ENCODE measurements at regions not wholly inside any gene's neighbourhood (a gene's known extent, or its start where the extent isn't known, plus 50 kb on each side); places are given as distances from the start of the nearest gene placed in this dataset.

DNA sequence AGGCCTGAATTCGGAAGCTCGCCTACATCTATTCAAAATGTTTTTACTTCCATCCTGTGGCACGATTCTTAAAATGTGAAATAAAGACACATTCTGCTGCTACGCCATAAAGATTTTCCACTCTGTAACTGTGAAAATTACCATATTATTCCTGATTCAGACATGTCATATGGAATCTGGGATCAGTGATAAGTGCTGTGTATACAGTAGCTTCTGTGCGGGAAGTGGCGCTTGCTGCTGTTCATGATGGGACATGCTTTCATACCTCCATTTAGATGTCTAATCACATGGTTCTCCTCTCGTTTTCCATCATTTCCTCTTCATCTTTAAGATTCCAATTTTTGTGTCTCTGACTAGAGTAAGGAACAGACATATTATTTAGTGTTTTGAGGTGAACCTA, 163.2 kb downstream of the TMEM182 start:
- TF ChIP-seq, protein P1, sequence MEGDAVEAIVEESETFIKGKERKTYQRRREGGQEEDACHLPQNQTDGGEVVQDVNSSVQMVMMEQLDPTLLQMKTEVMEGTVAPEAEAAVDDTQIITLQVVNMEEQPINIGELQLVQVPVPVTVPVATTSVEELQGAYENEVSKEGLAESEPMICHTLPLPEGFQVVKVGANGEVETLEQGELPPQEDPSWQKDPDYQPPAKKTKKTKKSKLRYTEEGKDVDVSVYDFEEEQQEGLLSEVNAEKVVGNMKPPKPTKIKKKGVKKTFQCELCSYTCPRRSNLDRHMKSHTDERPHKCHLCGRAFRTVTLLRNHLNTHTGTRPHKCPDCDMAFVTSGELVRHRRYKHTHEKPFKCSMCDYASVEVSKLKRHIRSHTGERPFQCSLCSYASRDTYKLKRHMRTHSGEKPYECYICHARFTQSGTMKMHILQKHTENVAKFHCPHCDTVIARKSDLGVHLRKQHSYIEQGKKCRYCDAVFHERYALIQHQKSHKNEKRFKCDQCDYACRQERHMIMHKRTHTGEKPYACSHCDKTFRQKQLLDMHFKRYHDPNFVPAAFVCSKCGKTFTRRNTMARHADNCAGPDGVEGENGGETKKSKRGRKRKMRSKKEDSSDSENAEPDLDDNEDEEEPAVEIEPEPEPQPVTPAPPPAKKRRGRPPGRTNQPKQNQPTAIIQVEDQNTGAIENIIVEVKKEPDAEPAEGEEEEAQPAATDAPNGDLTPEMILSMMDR (conservative IDR thresholded peaks at IDR 0.05; ENCODE audit: low read depth in 2 of 2) = no peak
- TF ChIP-seq, protein P2, sequence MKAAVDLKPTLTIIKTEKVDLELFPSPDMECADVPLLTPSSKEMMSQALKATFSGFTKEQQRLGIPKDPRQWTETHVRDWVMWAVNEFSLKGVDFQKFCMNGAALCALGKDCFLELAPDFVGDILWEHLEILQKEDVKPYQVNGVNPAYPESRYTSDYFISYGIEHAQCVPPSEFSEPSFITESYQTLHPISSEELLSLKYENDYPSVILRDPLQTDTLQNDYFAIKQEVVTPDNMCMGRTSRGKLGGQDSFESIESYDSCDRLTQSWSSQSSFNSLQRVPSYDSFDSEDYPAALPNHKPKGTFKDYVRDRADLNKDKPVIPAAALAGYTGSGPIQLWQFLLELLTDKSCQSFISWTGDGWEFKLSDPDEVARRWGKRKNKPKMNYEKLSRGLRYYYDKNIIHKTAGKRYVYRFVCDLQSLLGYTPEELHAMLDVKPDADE (IDR thresholded peaks at IDR 0.05) = no peak
- TF ChIP-seq JUNB (IDR thresholded peaks at IDR 0.05; ENCODE audit: unreplicated experiment) (no peak), EZH2 (IDR thresholded peaks at IDR 0.05; ENCODE audit: low read depth, unreplicated experiment) (no peak)
- TF ChIP-seq, protein P3, sequence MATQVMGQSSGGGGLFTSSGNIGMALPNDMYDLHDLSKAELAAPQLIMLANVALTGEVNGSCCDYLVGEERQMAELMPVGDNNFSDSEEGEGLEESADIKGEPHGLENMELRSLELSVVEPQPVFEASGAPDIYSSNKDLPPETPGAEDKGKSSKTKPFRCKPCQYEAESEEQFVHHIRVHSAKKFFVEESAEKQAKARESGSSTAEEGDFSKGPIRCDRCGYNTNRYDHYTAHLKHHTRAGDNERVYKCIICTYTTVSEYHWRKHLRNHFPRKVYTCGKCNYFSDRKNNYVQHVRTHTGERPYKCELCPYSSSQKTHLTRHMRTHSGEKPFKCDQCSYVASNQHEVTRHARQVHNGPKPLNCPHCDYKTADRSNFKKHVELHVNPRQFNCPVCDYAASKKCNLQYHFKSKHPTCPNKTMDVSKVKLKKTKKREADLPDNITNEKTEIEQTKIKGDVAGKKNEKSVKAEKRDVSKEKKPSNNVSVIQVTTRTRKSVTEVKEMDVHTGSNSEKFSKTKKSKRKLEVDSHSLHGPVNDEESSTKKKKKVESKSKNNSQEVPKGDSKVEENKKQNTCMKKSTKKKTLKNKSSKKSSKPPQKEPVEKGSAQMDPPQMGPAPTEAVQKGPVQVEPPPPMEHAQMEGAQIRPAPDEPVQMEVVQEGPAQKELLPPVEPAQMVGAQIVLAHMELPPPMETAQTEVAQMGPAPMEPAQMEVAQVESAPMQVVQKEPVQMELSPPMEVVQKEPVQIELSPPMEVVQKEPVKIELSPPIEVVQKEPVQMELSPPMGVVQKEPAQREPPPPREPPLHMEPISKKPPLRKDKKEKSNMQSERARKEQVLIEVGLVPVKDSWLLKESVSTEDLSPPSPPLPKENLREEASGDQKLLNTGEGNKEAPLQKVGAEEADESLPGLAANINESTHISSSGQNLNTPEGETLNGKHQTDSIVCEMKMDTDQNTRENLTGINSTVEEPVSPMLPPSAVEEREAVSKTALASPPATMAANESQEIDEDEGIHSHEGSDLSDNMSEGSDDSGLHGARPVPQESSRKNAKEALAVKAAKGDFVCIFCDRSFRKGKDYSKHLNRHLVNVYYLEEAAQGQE (IDR thresholded peaks at IDR 0.05; ENCODE audit: unreplicated experiment) = no peak

Data from GM23338 (cell line).